HG02763 (cell line): ENCODE measurements at regions not wholly inside any gene's neighbourhood (a gene's known extent, or its start where the extent isn't known, plus 50 kb on each side); places are given as distances from the start of the nearest gene placed in this dataset.
A peak's percentile ranks its signal among the peaks of the same experiment; 100 is the strongest.

Source experiments
- ATAC-seq: cut with Tn5 transposase; IDR thresholded peaks from one replicate; pipeline ENCODE4 v1.9.1; 2021; ENCODE audit warnings: mild to moderate bottlenecking, moderate library complexity; ENCODE audit not compliant: unreplicated experiment

- no peak for ATAC-seq
Measured at GRCh38 chr3:46114323-46114988, 87.2 kb upstream of the XCR1 start.

GRCh38 chr3:46113608-46114007 lies 86.3 kb upstream of the XCR1 start:
- no peak for ATAC-seq

- ATAC-seq = no peak
Measured at GRCh38 chr3:46112984-46113383, 85.7 kb upstream of the XCR1 start.

- ATAC-seq = no peak
Measured at GRCh38 chr3:46112296-46112695, 85.0 kb upstream of the XCR1 start.

GRCh38 chr3:46110701-46111493 lies 83.6 kb upstream of the XCR1 start:
- ATAC-seq = peak; percentile 76

- no peak for ATAC-seq
Measured at GRCh38 chr3:46107682-46108081, 80.4 kb upstream of the XCR1 start.

- no peak for ATAC-seq
Measured at GRCh38 chr3:46105306-46105919, 78.1 kb upstream of the XCR1 start.

GRCh38 chr3:46104706-46105105 lies 77.4 kb upstream of the XCR1 start:
- no peak for ATAC-seq

GRCh38 chr3:46102780-46103130 lies 75.5 kb upstream of the XCR1 start:
- no peak for ATAC-seq

- no peak for ATAC-seq
Measured at GRCh38 chr3:46102059-46102779, 74.9 kb upstream of the XCR1 start.

- ATAC-seq = no peak
Measured at GRCh38 chr3:46100812-46101211, 73.5 kb upstream of the XCR1 start.

- peak; percentile 47 for ATAC-seq
Measured at GRCh38 chr3:46098319-46098761, 71.1 kb upstream of the XCR1 start.

- ATAC-seq = peak; percentile 14
Measured at GRCh38 chr3:46097691-46098241, 70.5 kb upstream of the XCR1 start.

GRCh38 chr3:46096781-46097180 lies 69.5 kb upstream of the XCR1 start:
- ATAC-seq = no peak

- no peak for ATAC-seq
Measured at GRCh38 chr3:46096336-46096735, 69.1 kb upstream of the XCR1 start.

- ATAC-seq = peak; percentile 43
Measured at GRCh38 chr3:46095307-46095706, 68.0 kb upstream of the XCR1 start.

GRCh38 chr3:46094506-46094905 lies 67.2 kb upstream of the XCR1 start:
- no peak for ATAC-seq

GRCh38 chr3:46093966-46094365 lies 66.7 kb upstream of the XCR1 start:
- no peak for ATAC-seq

GRCh38 chr3:46093327-46093942 lies 66.2 kb upstream of the XCR1 start:
- ATAC-seq = no peak

GRCh38 chr3:46092702-46093080 lies 65.4 kb upstream of the XCR1 start:
- peak; percentile 36 for ATAC-seq
